Parathyroid adenoma (tissue), 2 donors: ENCODE measurements at regions not wholly inside any gene's neighbourhood (a gene's known extent, or its start where the extent isn't known, plus 50 kb on each side); places are given as distances from the start of the nearest gene placed in this dataset.

ENCODE experiments used
- H2AFZ ChIP-seq: fragments of 300-600 bp; sonication (generic); one replicate; pipeline ENCODE4 v1.7.0; 2017; ENCODE audit warnings: antibody characterized with exemption, mild to moderate bottlenecking
- H3K27ac ChIP-seq: fragments of 300-600 bp; sonication (generic); one replicate; pipeline ENCODE4 v1.7.0; 2017
- H3K27me3 ChIP-seq: fragments of 300-600 bp; sonication (generic); one replicate; pipeline ENCODE4 v1.7.0; 2017; ENCODE audit warnings: low read length; ENCODE audit not compliant: control insufficient read depth, insufficient read depth
- H3K36me3 ChIP-seq: fragments of 300-600 bp; sonication (generic); one replicate; pipeline ENCODE4 v1.7.0; 2017; ENCODE audit warnings: low read length; ENCODE audit not compliant: control insufficient read depth, insufficient read depth
- H3K4me1 ChIP-seq: fragments of 300-600 bp; sonication (generic); one replicate; pipeline ENCODE4 v1.7.0; 2017; ENCODE audit warnings: control low read depth
- H3K4me2 ChIP-seq: fragments of 300-600 bp; sonication (generic); one replicate; pipeline ENCODE4 v1.7.0; 2017; ENCODE audit warnings: low read length
- H3K4me3 ChIP-seq: fragments of 300-600 bp; sonication (generic); one replicate; pipeline ENCODE4 v1.7.0; 2017; ENCODE audit warnings: low read depth, low read length
- H3K79me2 ChIP-seq: fragments of 300-600 bp; sonication (generic); one replicate; pipeline ENCODE4 v1.7.0; 2017; ENCODE audit warnings: control low read depth
- H3K9ac ChIP-seq: fragments of 300-600 bp; sonication (generic); one replicate; pipeline ENCODE4 v1.7.0; 2017; ENCODE audit warnings: mild to moderate bottlenecking
- H3K9me3 ChIP-seq: fragments of 300-600 bp; sonication (generic); one replicate; pipeline ENCODE4 v1.7.0; 2017; ENCODE audit warnings: low read length; ENCODE audit not compliant: control insufficient read depth
- CTCF ChIP-seq: fragments of 300-600 bp; sonication (generic); IDR thresholded peaks from one replicate; pipeline ENCODE4 v1.7.0; 2017; ENCODE audit warnings: antibody characterized with exemption, mild to moderate bottlenecking
- donor health status: primary hyperparathyroidism.

- no peak overlapping the region for H3K9ac ChIP-seq
- no peaks in the 10 kb centered on the region for H3K36me3 ChIP-seq
- no peak overlapping the region for H3K4me3 ChIP-seq
- no peak overlapping the region for H3K27ac ChIP-seq
- no peaks in the 10 kb centered on the region for H3K27me3 ChIP-seq
- no peaks in the 10 kb centered on the region for H3K9me3 ChIP-seq
- H3K79me2 ChIP-seq, result no peaks in the 10 kb centered on the region
- no peaks in the 10 kb centered on the region for H3K4me1 ChIP-seq
- TF ChIP-seq CTCF, result no peak
- H3K4me2 ChIP-seq, result no peak overlapping the region
- H2AFZ ChIP-seq, result no peak overlapping the region
These were observed 325.4 kb downstream of the ZFHX3 start for GRCh38 chr16:72722552-72722951.

- Histone ChIP-seq H3K4me3 (no peak overlapping the region), H3K4me1 (no peaks in the 10 kb centered on the region), H3K4me2 (no peak overlapping the region), H3K27me3 (no peaks in the 10 kb centered on the region), H3K36me3 (no peaks in the 10 kb centered on the region), H3K79me2 (no peaks in the 10 kb centered on the region), H3K27ac (no peak overlapping the region), H3K9ac (no peak overlapping the region), H2AFZ (no peak overlapping the region), H3K9me3 (no peaks in the 10 kb centered on the region)
- TF ChIP-seq CTCF, result no peak
These were observed 325.9 kb downstream of the ZFHX3 start for GRCh38 chr16:72721981-72722380.

DNA sequence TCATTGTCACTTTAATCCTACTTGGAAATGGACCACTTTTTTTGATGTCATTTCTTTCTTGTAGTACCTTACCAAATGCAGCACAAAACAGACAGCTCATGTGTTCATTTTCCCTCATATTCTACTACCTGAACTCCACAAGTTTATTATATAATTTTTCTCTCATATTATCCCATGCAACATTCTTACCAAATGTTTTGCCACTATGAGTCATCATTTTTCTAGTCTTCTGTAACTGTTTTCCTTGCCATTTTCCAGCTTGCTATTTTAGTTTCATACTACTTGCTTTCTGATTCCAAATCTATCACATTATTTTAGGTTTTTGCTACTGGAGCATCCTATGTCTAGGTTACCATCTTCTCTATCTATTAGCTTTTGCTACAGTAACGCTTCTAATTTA is 332.7 kb downstream of the ZFHX3 start:
- H3K36me3 ChIP-seq, result no peaks in the 10 kb centered on the region
- H2AFZ ChIP-seq, result no peak overlapping the region
- no peaks in the 10 kb centered on the region for H3K79me2 ChIP-seq
- H3K27ac ChIP-seq, result no peak overlapping the region
- TF ChIP-seq CTCF, result no peak
- no peaks in the 10 kb centered on the region for H3K4me1 ChIP-seq
- H3K4me2 ChIP-seq, result no peak overlapping the region
- no peak overlapping the region for H3K9ac ChIP-seq
- H3K9me3 ChIP-seq, result no peaks in the 10 kb centered on the region
- H3K27me3 ChIP-seq, result no peaks in the 10 kb centered on the region
- no peak overlapping the region for H3K4me3 ChIP-seq

- TF ChIP-seq CTCF, result no peak
- no peaks in the 10 kb centered on the region for H3K36me3 ChIP-seq
- H3K4me3 ChIP-seq, result no peak overlapping the region
- no peaks in the 10 kb centered on the region for H3K4me1 ChIP-seq
- H3K9ac ChIP-seq, result no peak overlapping the region
- H3K27me3 ChIP-seq, result no peaks in the 10 kb centered on the region
- H3K4me2 ChIP-seq, result no peak overlapping the region
- H3K27ac ChIP-seq, result no peak overlapping the region
- no peak overlapping the region for H2AFZ ChIP-seq
- H3K9me3 ChIP-seq, result no peaks in the 10 kb centered on the region
- no peaks in the 10 kb centered on the region for H3K79me2 ChIP-seq
These were observed 336.1 kb downstream of the ZFHX3 start for GRCh38 chr16:72711823-72712222.

DNA sequence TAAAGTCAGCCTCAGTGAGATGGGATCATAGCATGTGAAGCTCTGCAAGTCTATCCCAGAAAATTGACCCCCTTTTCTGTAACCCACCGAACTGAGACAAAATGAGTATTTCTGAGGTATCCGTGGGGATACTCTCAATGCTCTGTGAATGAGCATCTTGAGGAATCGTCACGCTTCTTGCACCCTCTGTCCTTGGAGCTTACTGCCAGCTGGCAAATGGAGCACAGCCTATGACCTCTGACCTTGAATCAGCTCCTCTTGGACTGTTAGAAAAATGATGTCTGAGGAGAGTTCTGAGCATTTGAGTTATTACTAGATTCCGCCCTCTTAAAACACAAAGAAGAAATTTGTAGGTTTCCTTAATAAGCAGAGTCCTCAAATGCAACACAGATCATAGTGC is 342.1 kb downstream of the ZFHX3 start:
- no peak overlapping the region for H3K4me2 ChIP-seq
- no peaks in the 10 kb centered on the region for H3K36me3 ChIP-seq
- no peak for TF ChIP-seq CTCF
- H3K27me3 ChIP-seq, result no peaks in the 10 kb centered on the region
- no peak overlapping the region for H3K4me3 ChIP-seq
- H3K9me3 ChIP-seq, result no peaks in the 10 kb centered on the region
- no peaks in the 10 kb centered on the region for H3K4me1 ChIP-seq
- H3K79me2 ChIP-seq, result no peaks in the 10 kb centered on the region
- no peak overlapping the region for H3K9ac ChIP-seq
- no peak overlapping the region for H2AFZ ChIP-seq
- H3K27ac ChIP-seq, result no peak overlapping the region
